AML-193 (cell line): ENCODE measurements at regions not wholly inside any gene's neighbourhood (a gene's known extent, or its start where the extent isn't known, plus 50 kb on each side); places are given as distances from the start of the nearest gene placed in this dataset.
"Not testable (repeated sequence)": the region's sequence is repeated elsewhere in the genome, so short reads cannot be mapped to it uniquely, and the experiment has no call there.

Source experiments
- DNase-seq, 2 experiments: peaks; one replicate each; lab custom pipeline; 2025; lab: John Stamatoyannopoulos, UW

DNA sequence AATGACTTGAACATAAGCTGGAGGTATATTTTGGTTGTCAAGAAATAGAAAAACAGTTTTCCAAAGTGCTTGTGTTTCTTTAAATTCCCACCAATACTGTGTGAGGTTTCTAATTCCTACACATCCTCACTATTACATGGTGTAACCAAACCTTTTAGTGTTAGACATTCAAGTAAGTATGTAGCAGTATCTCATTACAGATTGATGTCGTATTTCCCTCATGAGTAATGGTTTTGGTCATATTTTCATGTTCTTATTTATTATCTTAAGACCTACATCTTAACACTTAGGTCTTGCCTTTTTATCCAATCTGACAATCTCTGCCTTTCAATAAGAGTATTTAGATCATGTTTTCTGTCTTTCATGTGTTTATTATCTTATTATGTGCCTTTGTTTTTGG lies 253.7 kb upstream of the ANXA10 start:
- no peak for DNase-seq

DNA sequence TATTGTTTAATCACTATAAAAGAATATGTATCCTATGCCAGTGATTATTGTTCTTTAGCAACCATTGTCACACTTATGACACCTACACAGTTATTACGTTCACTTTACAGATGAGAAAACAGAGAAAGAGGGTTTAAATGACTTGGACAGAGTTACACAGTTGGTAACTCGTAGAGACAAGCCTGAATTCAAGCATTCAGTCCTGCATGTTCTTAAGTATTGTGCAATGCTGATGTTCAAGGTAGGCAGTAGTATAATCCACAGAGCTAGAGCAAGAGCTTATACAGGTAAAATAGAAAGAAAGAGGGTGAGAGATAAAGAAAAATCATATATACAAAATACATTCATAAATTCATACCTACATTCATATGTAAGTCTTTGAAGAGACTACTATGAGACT lies 249.8 kb upstream of the ANXA10 start:
- no peak for DNase-seq

DNA sequence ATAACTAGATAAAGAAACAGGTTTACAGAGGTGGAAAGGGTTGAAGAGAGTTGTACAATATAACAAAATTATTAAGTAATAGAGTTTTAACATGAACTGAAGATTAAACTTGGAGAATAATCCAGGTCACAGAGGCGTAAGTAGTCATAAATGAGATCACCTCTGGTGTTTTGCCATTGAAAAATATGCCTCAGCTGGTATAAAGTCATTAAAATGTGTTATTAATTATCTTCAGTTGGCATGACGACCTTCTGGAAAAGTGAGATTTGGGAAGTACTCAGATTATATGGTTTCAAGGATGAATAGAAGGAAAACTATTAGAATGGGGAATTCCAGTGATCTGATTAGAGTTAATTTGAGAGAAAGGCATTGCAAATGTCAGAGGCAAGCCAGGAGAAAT lies 237.5 kb upstream of the ANXA10 start:
- no peak for DNase-seq

DNA sequence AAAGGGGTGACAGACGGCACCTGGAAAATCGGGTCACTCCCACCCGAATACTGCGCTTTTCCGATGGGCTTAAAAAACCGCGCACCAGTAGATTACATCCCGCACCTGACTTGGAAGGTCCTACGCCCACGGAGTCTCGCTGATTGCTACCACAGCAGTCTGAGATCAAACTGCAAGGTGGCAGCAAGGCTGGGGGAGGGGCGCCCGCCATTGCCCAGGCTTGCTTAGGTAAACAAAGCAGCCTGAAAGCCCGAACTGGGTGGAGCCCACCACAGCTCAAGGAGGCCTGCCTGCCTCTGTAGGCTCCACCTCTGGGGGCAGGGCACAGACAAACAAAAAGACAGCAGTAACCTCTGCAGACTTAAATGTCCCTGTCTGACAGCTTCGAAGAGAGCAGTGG lies 234.2 kb upstream of the ANXA10 start:
- DNase-seq, result not testable (repeated sequence)

DNA sequence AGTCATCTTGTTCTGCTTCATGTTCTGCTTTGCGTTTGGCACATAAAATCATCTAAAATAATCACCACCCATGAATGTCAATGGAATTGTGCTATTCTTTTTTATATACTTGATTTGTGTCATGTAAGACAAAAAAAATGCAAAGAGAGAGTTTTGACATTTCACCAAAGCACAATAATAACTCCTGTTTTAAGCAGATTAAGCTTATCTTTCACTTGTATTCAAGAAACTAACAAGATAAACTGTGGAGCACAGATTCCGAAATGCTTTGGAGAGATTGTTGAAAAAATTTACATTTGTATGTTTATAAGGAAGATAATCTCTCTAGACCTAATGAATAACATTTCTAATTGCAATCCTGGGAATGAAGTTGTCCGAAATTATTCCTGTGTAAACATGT lies 225.1 kb upstream of the ANXA10 start:
- no peak for DNase-seq

DNA sequence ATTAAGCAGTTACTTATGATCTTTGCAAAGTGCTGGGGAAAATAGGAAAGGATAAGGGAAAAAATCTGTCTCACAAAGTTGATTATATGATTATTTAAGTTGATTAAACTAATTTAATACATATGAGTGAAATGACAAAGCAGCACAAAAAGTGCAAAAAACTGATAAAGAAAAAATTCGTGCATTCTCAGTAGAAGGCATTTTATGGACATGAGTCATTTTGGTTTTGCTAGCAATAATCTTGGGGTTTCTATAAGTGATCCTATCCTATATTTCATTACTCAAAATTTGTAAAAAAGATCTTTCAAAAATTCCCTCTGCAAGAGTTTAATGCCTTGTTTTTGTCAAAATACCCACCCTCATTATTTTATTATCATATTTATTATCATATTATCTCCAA lies 224.2 kb upstream of the ANXA10 start:
- DNase-seq, result no peak

DNA sequence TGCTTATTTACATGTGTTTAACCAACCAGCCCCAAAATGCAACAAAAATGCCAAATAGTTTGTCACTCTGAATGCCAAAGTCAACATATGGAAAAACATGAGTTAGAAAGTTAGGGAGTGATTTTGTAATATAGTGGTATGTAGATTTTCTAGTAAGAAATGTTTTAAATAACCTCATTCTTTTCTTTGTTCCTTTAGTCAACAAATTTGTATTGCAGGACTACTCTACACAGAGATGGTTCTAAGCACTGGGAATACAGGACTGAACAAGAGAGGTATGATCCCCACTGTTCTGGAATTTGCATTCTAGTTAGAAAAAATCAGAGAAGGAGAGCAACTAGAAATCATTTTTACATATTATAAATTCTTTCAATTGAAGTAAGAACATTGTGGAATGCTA lies 218.8 kb upstream of the ANXA10 start:
- DNase-seq, result no peak

DNA sequence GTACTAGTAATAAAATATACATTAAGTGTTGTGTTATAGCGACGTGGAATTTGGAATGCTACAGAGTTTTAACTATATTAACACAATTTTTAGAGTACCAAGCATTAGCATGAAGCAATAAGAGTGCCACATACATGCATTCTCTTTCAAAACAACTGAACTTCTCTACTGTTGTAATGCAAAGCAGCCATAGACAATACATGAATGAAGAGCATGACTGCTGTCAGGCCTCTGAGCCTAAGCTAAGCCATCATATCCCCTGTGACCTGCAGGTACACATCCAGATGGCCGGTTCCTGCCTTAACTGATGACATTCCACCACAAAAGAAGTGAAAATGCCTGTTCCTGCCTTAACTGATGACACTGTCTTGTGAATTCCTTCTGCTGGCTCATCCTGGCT lies 216.2 kb upstream of the ANXA10 start:
- not testable (repeated sequence) for DNase-seq

DNA sequence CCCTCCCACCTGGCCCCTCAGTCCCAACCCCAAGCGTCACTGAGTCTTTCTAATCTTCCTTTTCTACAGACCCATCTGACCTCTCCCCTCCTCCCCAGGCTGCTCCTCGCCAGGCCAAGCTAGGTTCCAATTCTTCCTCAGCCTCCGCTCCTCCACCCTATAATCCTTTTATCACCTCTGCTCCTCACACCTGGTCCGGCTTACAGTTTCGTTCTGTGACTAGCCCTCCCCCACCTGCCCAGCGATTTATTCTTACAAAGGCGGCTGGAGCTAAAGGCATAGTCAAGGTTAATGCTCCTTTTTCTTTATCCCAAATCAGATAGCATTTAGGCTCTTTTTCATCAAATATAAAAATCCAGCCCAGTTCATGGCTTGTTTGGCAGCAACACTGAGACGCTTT lies 214.5 kb upstream of the ANXA10 start:
- DNase-seq, result not testable (repeated sequence)

DNA sequence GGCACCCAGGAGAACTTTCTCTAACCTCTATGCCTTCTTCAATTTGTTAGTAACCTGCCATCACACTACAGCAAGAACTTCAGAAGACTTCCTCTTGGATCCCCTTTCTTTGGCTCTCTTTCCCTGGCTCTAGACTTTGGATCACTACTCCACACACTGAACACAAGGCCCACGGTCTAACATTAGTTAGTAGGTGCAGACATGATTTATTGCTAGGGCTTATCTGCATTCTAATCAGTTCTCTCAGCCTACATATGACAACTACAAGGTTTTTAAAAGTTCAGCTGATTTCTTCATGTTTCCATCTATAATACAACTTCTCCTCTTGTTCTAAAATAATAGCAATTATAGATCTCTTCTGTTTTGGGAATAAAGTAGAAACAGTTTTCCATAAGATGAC lies 209.1 kb upstream of the ANXA10 start:
- DNase-seq, result no peak

DNA sequence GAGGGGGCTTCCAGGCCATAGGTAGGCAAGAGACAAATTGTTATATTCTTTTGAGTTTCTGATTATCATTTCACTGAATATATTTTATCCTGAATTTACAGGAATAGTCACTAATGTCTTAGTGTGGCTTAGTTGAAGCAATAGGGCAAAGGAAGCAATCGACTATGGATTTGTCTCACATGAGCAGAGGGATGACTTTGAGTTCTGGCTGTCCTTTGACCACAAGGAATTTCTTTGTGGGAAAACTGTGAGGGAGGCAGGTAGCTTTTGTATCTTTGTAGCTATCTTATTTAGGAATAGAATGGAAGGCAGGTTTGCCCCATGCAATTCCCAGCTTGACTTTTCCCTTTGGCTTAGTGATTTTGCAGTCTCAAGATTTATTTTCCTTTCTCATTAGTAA lies 207.3 kb upstream of the ANXA10 start:
- DNase-seq, result no peak

DNA sequence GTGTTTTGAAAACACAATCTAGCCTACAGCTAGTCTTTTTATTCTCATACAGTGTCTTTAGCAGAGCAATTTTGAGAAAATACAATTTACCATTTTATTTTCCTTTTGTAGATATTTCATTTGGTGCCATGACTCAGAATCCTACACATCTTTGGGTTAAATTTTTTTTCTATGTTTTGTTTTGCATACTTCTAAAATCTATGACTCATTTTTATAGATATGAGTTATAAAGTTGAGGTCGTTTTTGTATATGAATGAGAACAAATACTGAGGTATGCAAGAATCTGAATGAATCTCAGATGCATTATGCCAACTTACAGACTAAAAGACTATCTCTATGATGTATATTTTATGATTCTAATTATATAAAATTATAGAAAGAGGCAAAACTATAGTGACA lies 206.5 kb upstream of the ANXA10 start:
- DNase-seq, result no peak

DNA sequence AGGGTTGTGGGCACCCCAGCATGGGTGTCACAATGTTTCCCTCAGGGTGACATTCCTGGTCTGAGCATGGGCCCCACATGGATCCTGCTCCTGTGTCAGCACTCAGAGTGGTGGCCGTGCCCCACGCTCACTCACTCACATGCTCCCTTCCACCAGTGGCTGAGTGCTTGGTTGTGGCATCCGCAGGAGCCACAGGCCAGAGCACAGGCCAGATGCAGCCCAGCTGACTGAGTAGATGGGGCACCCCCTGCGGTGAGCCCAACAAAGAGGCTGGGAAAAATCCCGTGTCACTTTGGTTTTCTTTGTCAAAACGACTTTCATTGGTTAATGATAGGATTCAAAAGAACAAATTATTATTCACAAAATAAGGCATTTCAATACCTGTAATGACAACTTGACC lies 204.6 kb upstream of the ANXA10 start:
- DNase-seq, result no peak

DNA sequence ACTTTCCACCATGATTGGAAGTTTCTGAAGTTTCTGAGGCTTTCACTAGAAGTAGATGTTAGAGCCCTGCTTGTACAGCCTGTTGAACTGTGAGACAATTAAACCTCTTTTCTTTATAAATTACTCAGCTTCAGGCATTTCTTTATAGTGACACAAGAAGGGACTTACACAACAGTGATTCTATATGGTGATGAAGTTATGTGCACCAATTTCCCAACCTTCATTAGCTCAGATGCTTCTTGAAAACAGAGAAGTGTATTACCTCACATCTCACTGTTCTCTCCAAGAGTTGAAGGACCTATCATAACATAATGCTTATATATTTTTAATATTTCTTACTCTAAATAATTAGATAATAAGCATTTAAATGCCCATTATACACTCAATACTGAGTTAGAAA lies 202.1 kb upstream of the ANXA10 start:
- no peak for DNase-seq

DNA sequence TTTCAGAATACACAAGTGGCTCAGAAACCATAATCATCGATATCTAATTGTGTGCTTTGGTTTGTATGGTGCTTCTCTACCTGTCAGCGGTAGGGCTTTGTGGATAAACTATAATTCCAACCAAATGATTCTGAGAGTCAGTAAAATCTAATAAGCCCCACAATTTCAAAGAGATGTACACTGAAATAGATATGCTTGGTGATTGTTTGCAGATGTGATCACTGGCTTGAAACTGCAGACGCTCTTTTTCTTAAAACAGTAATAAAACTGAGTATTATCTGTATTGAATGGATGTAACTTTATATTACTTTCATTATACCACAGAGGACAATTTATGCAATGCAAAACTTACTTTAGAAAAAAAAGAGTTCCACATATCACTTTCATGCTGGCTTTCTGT lies 198.8 kb upstream of the ANXA10 start:
- DNase-seq, result no peak

DNA sequence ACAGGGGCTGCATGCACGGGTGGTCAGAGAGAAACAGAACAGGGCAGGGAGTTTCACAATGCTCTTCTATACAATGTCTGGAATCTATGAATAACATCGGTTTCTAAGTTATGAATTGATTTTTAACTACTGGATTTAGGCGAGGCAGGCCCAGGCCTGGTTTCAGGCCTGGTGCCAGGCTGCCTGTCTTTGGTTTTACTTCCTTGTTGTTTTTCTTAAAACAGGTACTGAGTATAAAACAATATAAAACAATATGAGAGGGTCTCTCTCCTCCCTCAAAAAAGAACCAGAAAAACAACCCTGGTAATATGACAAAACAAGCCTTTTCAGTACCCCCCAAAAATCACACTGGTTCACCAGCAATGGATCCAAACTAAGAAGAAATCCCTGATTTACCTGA lies 196.1 kb upstream of the ANXA10 start:
- DNase-seq, result not testable (repeated sequence)

DNA sequence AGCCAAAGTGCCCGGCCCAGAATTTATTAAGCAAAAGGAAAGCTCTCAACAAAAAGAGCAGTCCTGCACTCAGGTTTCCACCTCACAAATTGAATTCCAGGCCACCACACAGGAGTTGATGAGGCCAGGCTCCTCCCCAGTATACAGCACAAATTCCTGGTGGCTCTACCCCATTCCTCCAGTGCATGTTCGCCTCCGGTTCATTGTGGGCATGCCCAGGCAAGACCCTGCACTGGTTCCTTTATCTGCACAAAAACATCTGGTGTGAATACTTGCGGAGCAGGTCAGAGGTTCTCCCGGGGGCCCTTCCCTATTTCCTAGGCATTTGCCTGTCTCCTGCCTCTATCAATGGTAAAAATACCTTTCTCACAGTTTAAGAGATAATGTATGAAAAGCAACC lies 195.2 kb upstream of the ANXA10 start:
- DNase-seq, result no peak

DNA sequence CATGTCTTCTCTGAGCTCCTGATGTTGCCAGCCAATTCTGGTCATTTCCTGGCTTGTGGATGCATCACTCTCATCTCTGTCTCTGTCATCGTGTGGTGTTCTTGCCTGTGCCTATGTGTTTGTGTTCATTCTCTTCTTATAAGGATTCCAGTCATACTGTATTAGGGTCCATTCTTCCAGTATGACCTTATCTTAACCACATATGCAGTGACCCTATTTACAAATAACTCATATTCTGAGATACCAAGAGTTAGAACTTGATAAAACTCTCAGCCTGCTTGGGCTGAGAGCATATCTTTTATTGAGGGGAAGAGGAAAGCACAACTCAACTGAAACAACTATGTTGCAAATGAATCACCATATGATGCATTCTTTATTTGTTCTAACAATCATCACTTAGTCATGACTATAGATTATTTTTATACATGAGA lies 189.0 kb upstream of the ANXA10 start:
- DNase-seq, result no peak

DNA sequence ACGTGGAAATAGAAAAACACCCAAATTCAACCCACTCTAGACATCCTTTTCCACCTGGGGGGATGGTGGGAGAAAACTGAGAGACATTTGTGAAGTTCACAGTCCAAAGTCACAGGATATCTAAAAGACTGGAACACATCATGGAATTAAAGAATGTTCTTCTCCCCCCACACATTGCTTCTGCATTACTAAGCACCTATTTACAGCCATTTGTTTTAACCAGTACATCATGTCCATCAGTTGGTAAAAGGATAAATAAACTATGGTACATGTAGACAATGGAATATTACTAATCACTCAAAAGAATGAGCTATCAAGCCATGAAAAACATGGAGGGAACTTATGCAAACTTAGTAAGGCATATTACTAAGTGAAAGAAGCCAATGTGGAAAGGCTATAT lies 185.5 kb upstream of the ANXA10 start:
- DNase-seq, result no peak

DNA sequence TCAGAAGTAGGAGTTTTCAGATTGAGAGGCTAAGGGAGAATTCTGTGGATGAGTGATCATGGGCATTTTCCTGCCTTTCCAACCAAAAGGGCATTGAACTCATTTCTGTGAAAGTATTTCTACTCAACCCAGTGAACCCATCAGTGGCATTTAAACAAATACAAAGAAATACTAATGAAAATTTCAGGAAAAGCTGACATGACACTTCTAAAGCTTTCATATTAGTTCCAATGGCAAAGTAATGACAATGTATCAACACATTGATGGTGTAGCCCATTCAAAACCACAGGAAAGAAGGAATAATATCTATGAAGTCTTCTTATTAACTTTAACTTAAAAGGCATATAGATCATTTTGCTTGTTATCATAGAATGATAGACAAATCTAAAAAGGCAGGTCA lies 183.5 kb upstream of the ANXA10 start:
- DNase-seq, result no peak

DNA sequence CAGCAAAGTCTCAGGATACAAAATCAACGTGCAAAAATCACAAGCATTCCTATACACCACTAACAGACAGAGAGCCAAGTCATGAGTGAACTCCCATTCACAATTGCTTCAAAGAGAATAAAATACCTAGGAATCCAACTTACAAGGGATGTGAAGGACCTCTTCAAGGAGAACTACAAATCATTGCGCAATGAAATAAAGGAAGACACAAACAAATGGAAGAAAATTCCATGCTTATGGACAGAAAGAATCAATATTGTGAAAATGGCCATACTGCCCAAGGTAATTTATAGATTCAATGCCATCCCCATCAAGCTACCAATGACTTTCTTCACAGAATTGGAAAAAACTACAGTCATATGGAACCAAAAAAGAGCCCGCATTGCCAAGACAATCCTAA lies 179.8 kb upstream of the ANXA10 start:
- DNase-seq, result not testable (repeated sequence)

DNA sequence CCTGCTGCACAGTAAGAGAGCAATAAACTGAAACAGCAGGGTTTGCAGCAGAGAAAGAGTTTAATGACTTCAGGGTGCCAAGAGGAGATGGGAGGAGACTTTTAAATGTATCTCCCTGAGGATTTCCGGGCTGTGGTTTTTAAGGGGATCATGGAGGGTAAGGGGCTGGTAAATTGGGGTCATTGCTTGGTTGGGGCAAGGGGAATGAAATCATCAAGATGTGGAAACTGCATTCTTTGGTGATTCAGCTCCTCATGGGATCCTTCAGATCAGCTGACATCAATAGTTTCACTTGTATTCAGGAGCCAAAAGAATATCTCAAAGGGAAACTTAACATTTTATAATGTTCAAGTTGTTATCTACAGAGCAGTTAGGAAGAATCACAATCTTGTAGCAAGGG lies 174.3 kb upstream of the ANXA10 start:
- DNase-seq, result no peak

DNA sequence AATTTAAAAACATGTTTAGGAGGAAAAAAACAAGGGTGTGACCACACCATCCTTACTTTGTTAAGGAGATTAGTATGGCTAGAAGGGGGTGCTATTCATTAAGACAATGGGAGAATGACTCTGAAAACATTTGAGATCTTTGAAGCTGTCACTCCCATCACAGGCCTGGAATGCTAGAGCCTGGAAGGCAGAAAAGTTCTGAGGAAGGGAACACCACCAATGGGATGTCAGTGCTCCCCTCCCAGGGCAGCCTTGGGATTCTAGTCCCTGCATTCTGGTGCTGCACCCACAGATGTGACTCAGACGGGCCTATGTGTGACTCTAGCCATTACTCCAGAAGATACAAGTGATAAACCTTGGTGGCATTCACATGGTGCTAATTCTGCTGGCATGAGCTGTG lies 162.2 kb upstream of the ANXA10 start:
- no peak for DNase-seq

DNA sequence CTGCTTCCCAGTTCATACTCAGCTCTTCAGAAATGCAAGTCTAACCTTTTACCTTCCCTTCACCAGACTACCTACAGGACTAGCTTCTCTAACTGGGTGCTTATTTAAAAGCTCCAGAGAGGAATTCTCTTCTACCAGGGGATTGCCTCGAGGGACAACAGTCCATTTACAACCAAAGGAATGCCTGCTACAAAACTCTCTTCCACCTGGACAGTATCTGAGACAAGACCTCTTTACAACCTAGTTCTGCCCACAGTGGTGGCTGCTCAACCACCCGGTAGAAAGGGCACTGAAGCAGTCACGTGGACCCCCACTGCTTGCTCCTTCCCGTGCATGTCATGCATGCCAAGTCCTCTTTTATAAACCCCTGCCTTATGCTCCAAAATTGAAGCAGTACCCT lies 158.1 kb upstream of the ANXA10 start:
- no peak for DNase-seq

DNA sequence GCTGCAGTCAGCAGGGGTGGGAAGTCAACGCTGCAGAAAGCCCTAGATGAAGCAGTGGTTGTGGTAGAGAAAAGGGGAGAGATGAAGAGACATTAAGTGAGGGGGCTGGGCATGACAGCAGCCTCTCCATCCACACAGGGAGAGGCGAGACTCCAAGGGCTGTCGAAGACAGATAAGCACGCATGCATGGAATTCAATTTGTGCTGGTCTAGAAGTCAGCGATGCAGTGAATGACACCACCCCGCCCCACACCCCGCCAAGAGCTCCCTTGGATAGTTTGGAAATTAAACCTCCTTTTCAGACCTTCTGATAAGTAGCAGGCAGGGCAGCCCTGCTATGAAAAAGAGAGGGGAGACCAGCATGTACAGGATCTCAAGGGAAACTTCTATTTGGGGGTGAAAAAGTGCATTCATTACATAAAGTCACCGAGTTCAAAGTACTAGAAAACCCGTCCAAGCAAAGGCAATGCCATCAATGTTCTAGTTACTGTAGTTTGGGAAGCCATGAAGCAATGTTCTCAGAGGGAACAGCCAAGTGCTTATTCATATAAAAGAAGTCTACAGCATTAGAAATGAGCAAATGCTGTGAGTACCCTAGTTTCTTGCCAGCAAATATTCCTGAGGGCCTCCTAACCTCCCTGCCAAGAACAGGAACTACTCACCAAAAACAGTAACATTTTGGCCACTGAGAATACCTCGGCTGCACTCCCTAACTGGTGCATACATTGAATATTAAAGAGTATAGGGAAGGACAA lies 152.3 kb upstream of the ANXA10 start:
- no peak for DNase-seq
